ENCODE measurements at regions not wholly inside any gene's neighbourhood (a gene's known extent, or its start where the extent isn't known, plus 50 kb on each side); places are given as distances from the start of the nearest gene placed in this dataset.
A peak's percentile ranks its signal among the peaks of the same experiment; 100 is the strongest.

DNA sequence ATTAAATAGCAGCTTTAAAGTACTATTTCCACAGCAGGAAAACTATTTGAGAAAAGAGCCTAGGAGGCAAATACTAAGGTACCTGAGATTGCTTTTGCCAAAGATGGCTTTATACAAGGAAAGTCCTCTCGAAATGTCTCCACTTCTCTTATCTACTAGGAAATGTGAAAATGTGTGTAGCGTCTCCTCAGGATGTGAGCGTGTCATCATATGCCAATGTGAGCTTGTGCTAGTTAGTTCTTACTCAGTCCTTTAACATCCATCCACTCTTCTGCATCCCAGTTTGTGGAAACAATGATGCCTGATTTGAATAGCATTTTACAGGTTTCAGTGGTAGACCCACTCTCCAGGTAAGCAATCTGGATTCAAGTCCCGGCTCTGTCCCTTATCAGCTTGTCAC is 421.0 kb downstream of the DYNC2H1 start:
- DNase-seq (ENCODE audit: extremely low spot score), result no peak
- POLR2A ChIA-PET, result no interaction called here
- CTCF ChIA-PET, result no interaction called here
- TF ChIP-seq, protein P1, sequence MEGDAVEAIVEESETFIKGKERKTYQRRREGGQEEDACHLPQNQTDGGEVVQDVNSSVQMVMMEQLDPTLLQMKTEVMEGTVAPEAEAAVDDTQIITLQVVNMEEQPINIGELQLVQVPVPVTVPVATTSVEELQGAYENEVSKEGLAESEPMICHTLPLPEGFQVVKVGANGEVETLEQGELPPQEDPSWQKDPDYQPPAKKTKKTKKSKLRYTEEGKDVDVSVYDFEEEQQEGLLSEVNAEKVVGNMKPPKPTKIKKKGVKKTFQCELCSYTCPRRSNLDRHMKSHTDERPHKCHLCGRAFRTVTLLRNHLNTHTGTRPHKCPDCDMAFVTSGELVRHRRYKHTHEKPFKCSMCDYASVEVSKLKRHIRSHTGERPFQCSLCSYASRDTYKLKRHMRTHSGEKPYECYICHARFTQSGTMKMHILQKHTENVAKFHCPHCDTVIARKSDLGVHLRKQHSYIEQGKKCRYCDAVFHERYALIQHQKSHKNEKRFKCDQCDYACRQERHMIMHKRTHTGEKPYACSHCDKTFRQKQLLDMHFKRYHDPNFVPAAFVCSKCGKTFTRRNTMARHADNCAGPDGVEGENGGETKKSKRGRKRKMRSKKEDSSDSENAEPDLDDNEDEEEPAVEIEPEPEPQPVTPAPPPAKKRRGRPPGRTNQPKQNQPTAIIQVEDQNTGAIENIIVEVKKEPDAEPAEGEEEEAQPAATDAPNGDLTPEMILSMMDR (IDR thresholded peaks at IDR 0.05; ENCODE audit: control extremely low read depth, extremely low read depth, low read depth, missing control alignments), result no peak

- TF ChIP-seq, protein P1 (IDR thresholded peaks at IDR 0.05; ENCODE audit: control extremely low read depth, extremely low read depth, low read depth, missing control alignments), result no peak
- ChIA-PET POLR2A (no interaction called here), CTCF (interaction anchor here (1.6 kb wide), 1 partner anchor 8 kb away, joined by 6 read pairs; no protein-coding TSS in a partner anchor)
- DNase-seq (ENCODE audit: extremely low spot score), result no peak
Measured at GRCh38 chr11:103532133-103532788, 423.0 kb downstream of the DYNC2H1 start.

- CTCF ChIA-PET, result no interaction called here
- no peak for DNase-seq (ENCODE audit: extremely low spot score)
- POLR2A ChIA-PET, result no interaction called here
- TF ChIP-seq, protein P1 (IDR thresholded peaks at IDR 0.05; ENCODE audit: control extremely low read depth, extremely low read depth, low read depth, missing control alignments), result no peak
Measured at GRCh38 chr11:103534191-103534590, 425.0 kb downstream of the DYNC2H1 start.

GRCh38 chr11:103534959-103535358 is 425.7 kb downstream of the DYNC2H1 start:
- TF ChIP-seq, protein P1 (IDR thresholded peaks at IDR 0.05; ENCODE audit: control extremely low read depth, extremely low read depth, low read depth, missing control alignments), result no peak
- ChIA-PET POLR2A (no interaction called here), CTCF (interaction anchor here (1.3 kb wide), 1 partner anchor 15 kb away, joined by 3 read pairs; no protein-coding TSS in a partner anchor)
- DNase-seq (ENCODE audit: extremely low spot score), result no peak

GRCh38 chr11:103536335-103536722 is 427.1 kb downstream of the DYNC2H1 start:
- DNase-seq (ENCODE audit: extremely low spot score), result no peak
- POLR2A ChIA-PET, result no interaction called here
- TF ChIP-seq, protein P1 (IDR thresholded peaks at IDR 0.05; ENCODE audit: control extremely low read depth, extremely low read depth, low read depth, missing control alignments), result no peak
- CTCF ChIA-PET, result interaction anchor here (0.8 to 1.7 kb wide), 2 partner anchors 10 to 27 kb away, joined by 3 to 4 read pairs; no protein-coding TSS in a partner anchor

GRCh38 chr11:103537904-103538502 is 428.8 kb downstream of the DYNC2H1 start:
- DNase-seq (ENCODE audit: extremely low spot score), result no peak
- ChIA-PET CTCF (interaction anchor here (1.1 to 1.5 kb wide), 3 partner anchors 8 to 10 kb away, joined by 3 to 8 read pairs (median 4); no protein-coding TSS in a partner anchor), POLR2A (no interaction called here)
- TF ChIP-seq, protein P1 (IDR thresholded peaks at IDR 0.05; ENCODE audit: control extremely low read depth, extremely low read depth, low read depth, missing control alignments), result peak; percentile 12
